ENCODE measurements at regions not wholly inside any gene's neighbourhood (a gene's known extent, or its start where the extent isn't known, plus 50 kb on each side); places are given as distances from the start of the nearest gene placed in this dataset.

DNA sequence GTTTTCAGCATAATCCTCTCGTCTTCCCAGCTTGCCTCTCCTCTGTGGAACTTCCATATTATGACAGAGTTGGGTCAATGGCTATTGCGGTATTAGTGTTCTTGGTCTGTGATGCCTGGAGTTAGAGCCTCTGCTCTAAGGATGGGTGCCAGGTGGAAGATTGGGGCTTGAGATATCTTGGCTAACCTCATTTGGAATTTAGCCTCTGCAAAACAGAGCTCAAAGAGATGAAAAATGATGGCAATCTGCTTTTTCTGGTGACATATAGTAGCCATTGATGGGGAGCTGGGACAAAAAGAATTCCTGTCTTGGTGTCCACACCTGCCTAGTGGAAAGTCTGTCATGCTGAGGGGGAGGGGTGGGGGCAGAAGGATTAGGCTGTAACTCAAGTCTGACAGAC, 152.1 kb downstream of the RPL10L start:
- Histone ChIP-seq H3K4me3 (no peak overlapping the region), H3K27ac (no peak overlapping the region), H3K4me1 (ENCODE audit: low read depth) (no peaks in the 10 kb centered on the region), H3K9me3 (ENCODE audit: low read depth) (no peaks in the 10 kb centered on the region), H3K27me3 (no peaks in the 10 kb centered on the region), H3K36me3 (no peaks in the 10 kb centered on the region)
- DNase-seq (ENCODE audit: low read depth in 1 of 2, low spot score in 1 of 2): no peak
- TF ChIP-seq, protein P1, sequence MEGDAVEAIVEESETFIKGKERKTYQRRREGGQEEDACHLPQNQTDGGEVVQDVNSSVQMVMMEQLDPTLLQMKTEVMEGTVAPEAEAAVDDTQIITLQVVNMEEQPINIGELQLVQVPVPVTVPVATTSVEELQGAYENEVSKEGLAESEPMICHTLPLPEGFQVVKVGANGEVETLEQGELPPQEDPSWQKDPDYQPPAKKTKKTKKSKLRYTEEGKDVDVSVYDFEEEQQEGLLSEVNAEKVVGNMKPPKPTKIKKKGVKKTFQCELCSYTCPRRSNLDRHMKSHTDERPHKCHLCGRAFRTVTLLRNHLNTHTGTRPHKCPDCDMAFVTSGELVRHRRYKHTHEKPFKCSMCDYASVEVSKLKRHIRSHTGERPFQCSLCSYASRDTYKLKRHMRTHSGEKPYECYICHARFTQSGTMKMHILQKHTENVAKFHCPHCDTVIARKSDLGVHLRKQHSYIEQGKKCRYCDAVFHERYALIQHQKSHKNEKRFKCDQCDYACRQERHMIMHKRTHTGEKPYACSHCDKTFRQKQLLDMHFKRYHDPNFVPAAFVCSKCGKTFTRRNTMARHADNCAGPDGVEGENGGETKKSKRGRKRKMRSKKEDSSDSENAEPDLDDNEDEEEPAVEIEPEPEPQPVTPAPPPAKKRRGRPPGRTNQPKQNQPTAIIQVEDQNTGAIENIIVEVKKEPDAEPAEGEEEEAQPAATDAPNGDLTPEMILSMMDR (IDR thresholded peaks at IDR 0.05; ENCODE audit: low read depth, low read length): no peak

DNA sequence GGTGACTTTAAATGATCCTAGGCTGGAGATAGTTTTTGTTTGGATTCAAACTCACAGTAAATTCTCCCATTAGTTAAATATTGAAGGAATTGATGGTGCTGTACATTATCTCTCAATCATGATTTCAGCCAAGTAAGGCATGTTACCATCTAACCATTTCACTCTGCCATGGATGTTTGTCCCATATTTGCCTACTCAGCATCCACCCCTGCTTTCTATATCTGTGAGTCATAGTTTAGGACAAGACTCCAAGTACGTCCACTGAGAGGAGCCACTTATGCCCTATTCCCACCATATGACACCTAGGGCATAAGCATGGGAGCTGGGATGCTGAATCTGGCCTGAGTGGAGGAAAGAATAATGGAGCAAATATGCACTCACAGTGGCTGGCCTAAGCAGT, 155.2 kb downstream of the RPL10L start:
- Histone ChIP-seq H3K9me3 (ENCODE audit: low read depth) (no peaks in the 10 kb centered on the region), H3K27me3 (no peaks in the 10 kb centered on the region)

DNA sequence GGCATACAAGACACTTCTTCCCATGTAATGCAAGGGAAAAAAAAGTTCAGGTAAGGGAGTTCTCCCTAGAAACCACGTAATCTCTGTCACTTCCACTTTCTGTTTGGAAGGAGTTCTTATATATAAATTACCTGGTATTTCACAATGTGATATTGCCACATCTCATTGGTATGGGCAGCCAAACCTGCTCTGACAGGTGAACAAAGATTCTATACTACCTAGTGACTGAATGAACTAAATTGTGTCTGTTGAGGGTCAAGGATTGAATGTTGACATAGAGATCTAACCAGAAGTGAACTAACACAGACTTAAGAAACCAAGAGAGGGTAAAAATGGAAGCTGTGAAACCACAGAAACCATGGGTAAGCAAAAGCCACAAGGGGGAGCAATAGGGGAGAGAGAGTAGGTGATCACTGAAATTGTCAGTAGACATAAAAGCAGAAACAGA, 161.3 kb downstream of the RPL10L start:
- Histone ChIP-seq H3K27ac (no peak overlapping the region), H3K4me3 (no peak overlapping the region), H3K36me3 (no peaks in the 10 kb centered on the region), H3K27me3 (no peaks in the 10 kb centered on the region), H3K9me3 (ENCODE audit: low read depth) (no peaks in the 10 kb centered on the region), H3K4me1 (ENCODE audit: low read depth) (no peaks in the 10 kb centered on the region)
- peak; percentile 1 to 5 for DNase-seq (ENCODE audit: low read depth in 1 of 2, low spot score in 1 of 2)
- TF ChIP-seq, protein P1 (IDR thresholded peaks at IDR 0.05; ENCODE audit: low read depth, low read length): peak; percentile 5

More for the DNA sequence above, 155.2 kb downstream of the RPL10L start:
- DNase-seq (ENCODE audit: low read depth in 1 of 2, low spot score in 1 of 2): no peak
- TF ChIP-seq, protein P1 (IDR thresholded peaks at IDR 0.05; ENCODE audit: low read depth, low read length): no peak
- Histone ChIP-seq H3K4me1 (ENCODE audit: low read depth) (no peaks in the 10 kb centered on the region), H3K36me3 (no peaks in the 10 kb centered on the region), H3K27ac (no peak overlapping the region), H3K4me3 (no peak overlapping the region)

DNA sequence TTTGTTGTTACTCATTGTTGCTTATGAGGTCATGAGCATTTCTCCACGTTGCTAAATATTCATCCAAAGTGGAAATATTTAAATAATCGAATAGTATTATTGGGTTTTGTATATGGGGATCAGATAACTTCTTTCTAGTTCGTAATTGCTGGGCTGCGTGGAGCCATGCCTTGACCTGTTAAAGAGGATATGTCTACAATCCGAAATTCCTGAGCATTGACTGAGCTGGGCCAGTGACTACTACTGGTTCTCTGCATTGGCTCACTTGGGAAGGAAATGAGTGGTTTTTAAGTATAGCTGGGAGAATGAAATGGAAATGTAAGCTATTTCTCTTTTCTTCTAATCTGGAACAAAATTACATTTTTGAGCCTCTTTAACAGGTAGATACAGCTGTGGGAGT, 163.2 kb downstream of the RPL10L start:
- H3K4me3 ChIP-seq: no peak overlapping the region
- TF ChIP-seq, protein P1 (IDR thresholded peaks at IDR 0.05; ENCODE audit: low read depth, low read length): no peak
- H3K27me3 ChIP-seq: no peaks in the 10 kb centered on the region
- H3K36me3 ChIP-seq: no peaks in the 10 kb centered on the region
- H3K4me1 ChIP-seq (ENCODE audit: low read depth): no peaks in the 10 kb centered on the region
- no peak overlapping the region for H3K27ac ChIP-seq
- H3K9me3 ChIP-seq (ENCODE audit: low read depth): no peaks in the 10 kb centered on the region
- no peak for DNase-seq (ENCODE audit: low read depth in 1 of 2, low spot score in 1 of 2)

DNA sequence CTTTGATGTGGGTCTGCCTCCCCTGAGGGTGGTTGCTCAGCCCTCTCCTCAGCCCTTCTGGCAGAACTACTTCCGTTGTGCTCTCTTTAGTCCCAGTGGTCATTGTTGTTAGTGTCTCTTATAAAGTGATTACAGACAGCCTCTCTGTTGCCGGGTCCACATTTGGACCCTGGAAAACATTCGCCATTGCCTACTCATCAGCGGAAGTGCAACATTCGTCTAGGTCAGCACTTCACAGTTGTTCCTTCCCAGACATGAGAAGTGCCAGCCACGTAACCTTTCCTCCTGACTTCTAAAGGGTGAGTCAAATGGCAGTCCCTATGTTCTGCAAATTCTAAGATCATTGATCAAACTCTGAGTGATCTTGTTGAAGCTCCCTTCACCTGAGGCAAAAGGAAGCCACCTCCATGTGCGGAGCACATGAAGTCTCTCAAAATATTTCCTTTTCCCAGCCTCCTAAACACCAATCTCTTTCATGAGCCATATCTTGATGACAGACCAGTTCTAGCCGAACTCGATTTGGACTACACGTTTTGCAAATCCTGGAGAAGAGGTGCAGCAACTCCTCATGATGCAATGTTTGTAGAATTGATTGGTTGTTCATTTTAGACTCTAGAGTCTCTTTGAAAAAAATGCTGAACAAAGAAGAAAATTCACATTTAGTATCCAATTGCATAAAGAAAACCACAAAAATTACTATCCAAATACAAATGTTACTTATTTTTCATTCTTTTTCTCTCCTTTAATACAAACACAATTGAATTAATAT, 163.8 kb downstream of the RPL10L start:
- Histone ChIP-seq H3K27me3 (no peaks in the 10 kb centered on the region), H3K27ac (no peak overlapping the region), H3K36me3 (no peaks in the 10 kb centered on the region), H3K9me3 (ENCODE audit: low read depth) (no peaks in the 10 kb centered on the region), H3K4me1 (ENCODE audit: low read depth) (no peaks in the 10 kb centered on the region), H3K4me3 (no peak overlapping the region)
- no peak for DNase-seq (ENCODE audit: low read depth in 1 of 2, low spot score in 1 of 2)
- TF ChIP-seq, protein P1 (IDR thresholded peaks at IDR 0.05; ENCODE audit: low read depth, low read length): no peak

Data from cardiac muscle cell (in vitro differentiated cells and primary cell).